ENCODE measurements at regions not wholly inside any gene's neighbourhood (a gene's known extent, or its start where the extent isn't known, plus 50 kb on each side); places are given as distances from the start of the nearest gene placed in this dataset.

DNA sequence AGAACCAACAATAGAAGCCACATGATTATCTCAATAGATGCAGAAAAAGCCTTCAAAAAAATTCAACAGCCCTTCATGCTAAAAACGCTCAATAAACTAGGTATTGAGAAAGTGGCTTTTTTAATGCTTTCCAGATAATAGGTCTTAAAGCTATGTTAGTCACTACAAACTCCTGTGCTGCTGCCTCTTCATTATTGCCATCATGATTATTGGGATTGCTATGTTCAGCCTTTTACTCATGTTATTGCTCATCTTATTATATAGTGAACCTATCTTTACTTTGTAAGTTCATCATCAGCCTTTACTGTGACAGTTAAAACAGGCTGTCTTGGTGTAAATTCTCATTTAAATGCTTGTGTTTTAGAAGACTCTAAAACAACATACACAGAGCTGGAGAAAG is 1557.2 kb upstream of the ZEB2 start:
- TF ChIP-seq, protein P1, sequence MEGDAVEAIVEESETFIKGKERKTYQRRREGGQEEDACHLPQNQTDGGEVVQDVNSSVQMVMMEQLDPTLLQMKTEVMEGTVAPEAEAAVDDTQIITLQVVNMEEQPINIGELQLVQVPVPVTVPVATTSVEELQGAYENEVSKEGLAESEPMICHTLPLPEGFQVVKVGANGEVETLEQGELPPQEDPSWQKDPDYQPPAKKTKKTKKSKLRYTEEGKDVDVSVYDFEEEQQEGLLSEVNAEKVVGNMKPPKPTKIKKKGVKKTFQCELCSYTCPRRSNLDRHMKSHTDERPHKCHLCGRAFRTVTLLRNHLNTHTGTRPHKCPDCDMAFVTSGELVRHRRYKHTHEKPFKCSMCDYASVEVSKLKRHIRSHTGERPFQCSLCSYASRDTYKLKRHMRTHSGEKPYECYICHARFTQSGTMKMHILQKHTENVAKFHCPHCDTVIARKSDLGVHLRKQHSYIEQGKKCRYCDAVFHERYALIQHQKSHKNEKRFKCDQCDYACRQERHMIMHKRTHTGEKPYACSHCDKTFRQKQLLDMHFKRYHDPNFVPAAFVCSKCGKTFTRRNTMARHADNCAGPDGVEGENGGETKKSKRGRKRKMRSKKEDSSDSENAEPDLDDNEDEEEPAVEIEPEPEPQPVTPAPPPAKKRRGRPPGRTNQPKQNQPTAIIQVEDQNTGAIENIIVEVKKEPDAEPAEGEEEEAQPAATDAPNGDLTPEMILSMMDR (IDR thresholded peaks at IDR 0.05), result no peak
- TF ChIP-seq POLR2AphosphoS5 (IDR thresholded peaks at IDR 0.05) (no peak), POLR2A (IDR thresholded peaks at IDR 0.05) (no peak), EP300 (IDR thresholded peaks at IDR 0.05) (no peak)

All from suprapubic skin (tissue), 4 donors.